Right lobe of liver (tissue), 6 donors: ENCODE measurements at regions not wholly inside any gene's neighbourhood (a gene's known extent, or its start where the extent isn't known, plus 50 kb on each side); places are given as distances from the start of the nearest gene placed in this dataset.
A peak's percentile ranks its signal among the peaks of the same experiment; 100 is the strongest.

Experiments used
- ATAC-seq, 4 donors: fragments of 200-7000 bp; cut with Tn5 transposase; one replicate each; pipeline ENCODE4 v1.9.1; 2020; ENCODE audit warnings: mild to moderate bottlenecking in 4 of 4, moderate library complexity in 4 of 4
- DNase-seq, 3 donors: peaks; one replicate each; pipeline ENCODE4 v3.0.0-alpha.2; 2020
- H3K27ac ChIP-seq, 3 donors: fragments of 200-600 bp; one replicate each; pipeline ENCODE4 v1.8.0; 2022
- H3K27me3 ChIP-seq, 2 donors: fragments of 200-600 bp; one replicate each; pipeline ENCODE4 v1.8.0; 2022
- H3K36me3 ChIP-seq, 4 donors: fragments of 200-600 bp; sonication (generic) in 1 of 4; one replicate each; pipeline versions ENCODE4 v1.5.1 to v1.8.0; 2017 to 2022; ENCODE audit warnings: control low read depth in 1 of 4
- H3K4me1 ChIP-seq, 4 donors: fragments of 200-600 bp; sonication (generic) in 1 of 4; one replicate each; pipeline versions ENCODE4 v1.5.1 to v1.8.0; 2017 to 2022; ENCODE audit warnings: control low read depth in 1 of 4
- H3K4me3 ChIP-seq, 3 donors: fragments of 200-600 bp; one replicate each; pipeline ENCODE4 v1.8.0; 2022
- H3K9me3 ChIP-seq, 4 donors: fragments of 200-600 bp; sonication (generic) in 1 of 4; one replicate each; pipeline versions ENCODE4 v1.5.1 to v1.8.0; 2017 to 2022; ENCODE audit warnings: control low read depth in 1 of 4
- POLR2A ChIP-seq: fragments of 450-650 bp; IDR thresholded peaks from one replicate; pipeline ENCODE4 v1.6.1; 2017; ENCODE audit warnings: antibody characterized with exemption, mild to moderate bottlenecking
- WGBS: methylation state at CpG from one replicate; pipeline ENCODE4 v1.1.6; 2018; ENCODE audit warnings: low coverage, low lambda C conversion rate; ENCODE audit not compliant: insufficient coverage; ENCODE audit errors: missing lambda C conversion rate; 5-methylcytosine and 5-hydroxymethylcytosine counted together
- intact Hi-C, 2 donors: fragments of 100-400 bp; cut with DNase I; formaldehyde crosslinking; loops; one replicate each; pipeline versions ENCODE4 v1.11.2 to v1.14.1; 2022
- TF ChIP-seq, protein P1 (sequence below), 4 donors: fragments of 200-600 bp in 3 of 4; fragments of 450-650 bp in 1 of 4; IDR thresholded peaks; one replicate each; pipeline versions ENCODE4 v1.5.1 to v1.8.0; 2016 to 2022; ENCODE audit warnings: antibody characterized with exemption in 4 of 4, mild to moderate bottlenecking in 2 of 4
- donor health status: DM: no; HTN: yes; CAD: no.
- donor health status: DM: no; HTN: no; CAD: no.
- donor health status: DM: no; HTN: no; CAD: no.
- donor health status: DM: no; HTN: yes; CAD: no.
- donor health status: DM: no; HTN: yes; CAD: no.

DNA sequence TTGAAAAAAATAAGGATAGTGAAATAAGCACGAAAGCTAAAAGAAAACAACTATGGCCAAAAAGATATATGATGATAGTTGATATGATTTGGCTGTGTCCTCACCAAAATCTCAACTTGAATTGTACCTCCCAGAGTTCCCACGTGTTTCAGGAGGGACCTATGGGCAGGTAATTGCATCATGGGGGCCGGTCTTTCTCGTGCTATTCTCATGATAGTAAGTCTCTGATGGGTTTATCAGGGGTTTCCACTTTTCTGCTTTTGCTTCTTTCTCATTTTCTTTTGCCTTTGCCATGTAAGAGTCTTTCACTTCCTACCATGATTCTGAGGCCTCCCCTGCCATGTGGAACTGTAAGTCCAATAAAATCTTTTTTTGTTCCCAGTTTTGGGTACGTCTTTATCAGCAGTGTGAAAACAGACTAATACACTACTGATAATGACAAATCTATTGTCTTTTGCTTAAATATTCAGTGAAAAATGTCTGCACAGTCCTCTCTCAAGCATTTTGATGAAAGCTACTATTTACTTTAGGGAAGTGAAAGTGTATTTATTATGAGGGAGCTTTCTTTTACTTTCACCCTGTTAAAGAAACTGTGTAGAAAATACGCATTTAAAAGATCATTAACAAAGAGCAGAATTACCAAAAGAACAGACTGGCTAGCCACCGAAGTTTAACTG, 389.1 kb downstream of the HTR1B start:
- no peaks in the 10 kb centered on the region for H3K36me3 ChIP-seq
- ATAC-seq: peak in 1 of 4 donors; percentile 34
- peak overlapping the region in 2 of 3 donors; percentile 59 to 80 for H3K27ac ChIP-seq
- H3K27me3 ChIP-seq: no peaks in the 10 kb centered on the region
- WGBS: 63% methylated on average over 7 of the region's 7 CpGs
- peaks cover 0 to 8% (median 0%) of the 10 kb centered on the region in 4 donors for H3K4me1 ChIP-seq
- intact Hi-C loops: no loop called here
- H3K4me3 ChIP-seq: no peak overlapping the region
- DNase-seq: no peak
- no peaks in the 10 kb centered on the region for H3K9me3 ChIP-seq
- no peak for TF ChIP-seq POLR2A
- TF ChIP-seq, protein P1, sequence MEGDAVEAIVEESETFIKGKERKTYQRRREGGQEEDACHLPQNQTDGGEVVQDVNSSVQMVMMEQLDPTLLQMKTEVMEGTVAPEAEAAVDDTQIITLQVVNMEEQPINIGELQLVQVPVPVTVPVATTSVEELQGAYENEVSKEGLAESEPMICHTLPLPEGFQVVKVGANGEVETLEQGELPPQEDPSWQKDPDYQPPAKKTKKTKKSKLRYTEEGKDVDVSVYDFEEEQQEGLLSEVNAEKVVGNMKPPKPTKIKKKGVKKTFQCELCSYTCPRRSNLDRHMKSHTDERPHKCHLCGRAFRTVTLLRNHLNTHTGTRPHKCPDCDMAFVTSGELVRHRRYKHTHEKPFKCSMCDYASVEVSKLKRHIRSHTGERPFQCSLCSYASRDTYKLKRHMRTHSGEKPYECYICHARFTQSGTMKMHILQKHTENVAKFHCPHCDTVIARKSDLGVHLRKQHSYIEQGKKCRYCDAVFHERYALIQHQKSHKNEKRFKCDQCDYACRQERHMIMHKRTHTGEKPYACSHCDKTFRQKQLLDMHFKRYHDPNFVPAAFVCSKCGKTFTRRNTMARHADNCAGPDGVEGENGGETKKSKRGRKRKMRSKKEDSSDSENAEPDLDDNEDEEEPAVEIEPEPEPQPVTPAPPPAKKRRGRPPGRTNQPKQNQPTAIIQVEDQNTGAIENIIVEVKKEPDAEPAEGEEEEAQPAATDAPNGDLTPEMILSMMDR (IDR thresholded peaks at IDR 0.05): no peak

DNA sequence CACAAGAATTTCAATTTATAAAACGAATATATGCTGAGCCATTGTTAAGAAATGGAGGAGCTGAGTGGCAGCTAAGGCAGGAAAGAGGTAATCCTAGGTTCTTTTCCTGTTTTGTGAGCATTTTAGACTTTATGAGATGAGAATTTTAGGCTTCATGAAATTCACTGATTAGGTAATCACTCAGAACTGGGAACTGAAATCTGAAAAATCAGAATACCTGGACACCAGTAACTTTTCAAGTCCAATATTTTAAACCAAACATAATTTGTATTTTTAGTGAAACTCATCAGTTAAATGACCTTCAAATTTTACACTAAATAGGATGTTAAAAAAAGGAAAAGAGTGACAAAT, 389.9 kb downstream of the HTR1B start:
- H3K36me3 ChIP-seq: no peaks in the 10 kb centered on the region
- H3K4me1 ChIP-seq: peaks cover 0 to 8% (median 0%) of the 10 kb centered on the region in 4 donors
- peak; percentile 23 to 54 (median 42) for ATAC-seq
- TF ChIP-seq POLR2A: no peak
- TF ChIP-seq, protein P1 (IDR thresholded peaks at IDR 0.05): no peak
- no peaks in the 10 kb centered on the region for H3K27me3 ChIP-seq
- intact Hi-C loops: no loop called here
- 5% methylated on average over 1 of the region's 1 CpG for WGBS
- H3K9me3 ChIP-seq: no peaks in the 10 kb centered on the region
- H3K4me3 ChIP-seq: peak overlapping the region in 2 of 3 donors; percentile 6 to 27
- no peak for DNase-seq
- peak overlapping the region; percentile 59 to 80 (median 67) for H3K27ac ChIP-seq

DNA sequence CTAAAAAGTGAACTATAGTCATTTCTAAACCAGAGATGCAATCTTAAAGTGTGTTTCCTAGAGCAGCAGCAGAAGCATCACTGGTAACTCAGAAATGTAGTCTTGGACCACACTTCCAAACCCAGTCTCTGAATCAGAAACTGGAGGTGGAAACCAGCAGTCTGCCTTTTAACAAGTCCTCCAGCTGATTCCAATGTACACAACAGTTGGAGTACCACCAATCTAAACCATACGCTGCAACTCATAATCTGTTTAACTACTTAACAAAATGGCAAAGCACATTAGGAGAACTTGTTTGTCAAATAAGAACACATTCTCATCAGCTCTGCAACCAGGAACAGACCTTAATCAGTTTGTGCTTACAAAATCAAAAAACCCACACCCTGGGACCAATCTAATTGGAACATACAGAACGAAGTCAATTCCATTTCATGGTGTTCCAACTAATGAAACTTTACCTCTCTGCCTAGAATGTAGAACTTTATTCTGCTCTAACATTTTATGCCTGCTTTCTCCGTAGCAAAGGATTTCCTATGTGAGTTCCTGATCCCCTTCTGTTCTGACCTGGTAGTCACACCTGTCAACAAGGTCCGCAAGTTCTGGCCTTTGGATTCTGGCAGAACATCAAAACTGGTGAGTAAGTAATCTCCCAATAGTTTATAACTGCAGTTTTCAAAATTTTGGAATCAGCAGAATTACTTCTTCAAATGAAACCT, 390.4 kb downstream of the HTR1B start:
- DNase-seq (peak in 2 of 3 donors; percentile 46 to 74), ATAC-seq (peak; percentile 94 to 98 (median 96))
- Histone ChIP-seq H3K27me3 (no peaks in the 10 kb centered on the region), H3K9me3 (no peaks in the 10 kb centered on the region), H3K36me3 (no peaks in the 10 kb centered on the region), H3K4me3 (peak overlapping the region in 2 of 3 donors; percentile 6 to 27), H3K4me1 (peaks cover 0 to 8% (median 0%) of the 10 kb centered on the region in 4 donors), H3K27ac (peak overlapping the region; percentile 59 to 80 (median 67))
- intact Hi-C loops: no loop called here
- peak; percentile 31 for TF ChIP-seq POLR2A
- TF ChIP-seq, protein P1 (IDR thresholded peaks at IDR 0.05): peak in 1 of 4 donors; percentile 19
- WGBS: 26% methylated on average over 4 of the region's 4 CpGs

DNA sequence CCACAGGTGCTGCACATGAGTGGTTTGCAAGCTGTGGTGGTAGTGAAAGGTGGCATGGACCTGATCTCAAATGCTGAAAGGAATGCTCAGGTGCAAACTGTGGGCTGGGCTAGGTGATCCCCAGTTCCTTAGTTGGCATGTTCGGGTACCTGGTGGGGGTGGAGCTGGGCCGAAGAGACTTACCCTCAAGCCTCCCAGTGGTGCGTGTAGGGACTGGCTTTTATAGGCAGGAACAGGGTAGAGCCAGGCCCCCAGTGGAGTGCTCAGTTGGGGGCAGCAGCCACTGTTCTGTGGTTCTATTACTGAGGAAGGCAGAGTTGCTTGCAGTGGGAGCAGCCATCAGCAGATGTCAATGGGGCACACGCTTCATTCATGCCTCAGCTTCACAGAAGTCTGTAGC, 399.8 kb downstream of the HTR1B start:
- H3K27ac ChIP-seq: no peak overlapping the region
- TF ChIP-seq, protein P1 (IDR thresholded peaks at IDR 0.05): no peak
- no peak for TF ChIP-seq POLR2A
- no peaks in the 10 kb centered on the region for H3K4me1 ChIP-seq
- intact Hi-C loops: no loop called here
- H3K27me3 ChIP-seq: no peaks in the 10 kb centered on the region
- no peaks in the 10 kb centered on the region for H3K36me3 ChIP-seq
- WGBS: 70% methylated on average over 2 of the region's 4 CpGs
- peak in 1 of 4 donors; percentile 31 for ATAC-seq
- DNase-seq: no peak
- H3K4me3 ChIP-seq: no peak overlapping the region
- H3K9me3 ChIP-seq: no peaks in the 10 kb centered on the region
